ENCODE measurements at regions not wholly inside any gene's neighbourhood (a gene's known extent, or its start where the extent isn't known, plus 50 kb on each side); places are given as distances from the start of the nearest gene placed in this dataset.

GRCh38 chr21:43364261-43364510 lies 62.7 kb downstream of the SIK1 start:
- no peak overlapping the region for H3K27ac ChIP-seq
- no peak for TF ChIP-seq CTCF (IDR thresholded peaks at IDR 0.05)
- H3K4me3 ChIP-seq: no peak overlapping the region
- no peak for DNase-seq (ENCODE audit: low spot score)

GRCh38 chr21:43363506-43364260 lies 63.2 kb downstream of the SIK1 start:
- H3K27ac ChIP-seq: no peak overlapping the region
- TF ChIP-seq CTCF (IDR thresholded peaks at IDR 0.05): no peak

GRCh38 chr21:43362915-43363314 lies 64.0 kb downstream of the SIK1 start:
- no peak for DNase-seq (ENCODE audit: low spot score)
- TF ChIP-seq CTCF (IDR thresholded peaks at IDR 0.05): no peak
- no peak overlapping the region for H3K4me3 ChIP-seq
- H3K27ac ChIP-seq: peak overlapping the region in 1 of 2 donors; percentile 74

More at GRCh38 chr21:43363506-43364260, 63.2 kb downstream of the SIK1 start:
- no peak overlapping the region for H3K4me3 ChIP-seq
- DNase-seq (ENCODE audit: low spot score): no peak

- peak; percentile 79 for DNase-seq (ENCODE audit: low spot score)
- peak overlapping the region; percentile 62 for H3K4me3 ChIP-seq
- no peak for TF ChIP-seq CTCF (IDR thresholded peaks at IDR 0.05)
- peak overlapping the region in 1 of 2 donors; percentile 74 for H3K27ac ChIP-seq
Measured at GRCh38 chr21:43362321-43362791, 64.6 kb downstream of the SIK1 start.

GRCh38 chr21:43361493-43362296 lies 65.2 kb downstream of the SIK1 start:
- Histone ChIP-seq H3K27ac (peak overlapping the region in 1 of 2 donors; percentile 74), H3K4me3 (peak overlapping the region; percentile 62)
- no peak for TF ChIP-seq CTCF (IDR thresholded peaks at IDR 0.05)
- no peak for DNase-seq (ENCODE audit: low spot score)

GRCh38 chr21:43361127-43361492 lies 65.8 kb downstream of the SIK1 start:
- peak overlapping the region; percentile 62 for H3K4me3 ChIP-seq
- DNase-seq (ENCODE audit: low spot score): no peak
- H3K27ac ChIP-seq: peak overlapping the region in 1 of 2 donors; percentile 74
- no peak for TF ChIP-seq CTCF (IDR thresholded peaks at IDR 0.05)

Measured in coronary artery (tissue), 2 donors.